HG03196 (cell line): ENCODE measurements at regions not wholly inside any gene's neighbourhood (a gene's known extent, or its start where the extent isn't known, plus 50 kb on each side); places are given as distances from the start of the nearest gene placed in this dataset.

Experiments
- ATAC-seq: cut with Tn5 transposase; IDR thresholded peaks from one replicate; pipeline ENCODE4 v1.9.1; 2021; ENCODE audit not compliant: unreplicated experiment

- no peak for ATAC-seq
Measured at GRCh38 chr18:44609181-44609941, 71.3 kb upstream of the SETBP1 start.

- no peak for ATAC-seq
Measured at GRCh38 chr18:44620812-44621211, 59.9 kb upstream of the SETBP1 start.

- ATAC-seq: no peak
Measured at GRCh38 chr18:44624052-44624451, 56.6 kb upstream of the SETBP1 start.

GRCh38 chr18:44625386-44625785 lies 55.3 kb upstream of the SETBP1 start:
- ATAC-seq: no peak

- ATAC-seq: no peak
Measured at GRCh38 chr18:44626236-44626635, 54.5 kb upstream of the SETBP1 start.

GRCh38 chr18:44626807-44627206 lies 53.9 kb upstream of the SETBP1 start:
- ATAC-seq: no peak

GRCh38 chr18:44627280-44627679 lies 53.4 kb upstream of the SETBP1 start:
- no peak for ATAC-seq

- ATAC-seq: no peak
Measured at GRCh38 chr18:44629406-44629805, 51.3 kb upstream of the SETBP1 start.

- no peak for ATAC-seq
Measured at GRCh38 chr18:44630118-44630517, 50.6 kb upstream of the SETBP1 start.
